Urinary bladder (tissue), 3 donors: ENCODE measurements at regions not wholly inside any gene's neighbourhood (a gene's known extent, or its start where the extent isn't known, plus 50 kb on each side); places are given as distances from the start of the nearest gene placed in this dataset.

Experiments used
- DNase-seq: peaks from one replicate; pipeline ENCODE4 v3.0.0-alpha.2; 2015; ENCODE audit errors: extremely low spot score
- H3K27ac ChIP-seq: one replicate; pipeline ENCODE4 v1.5.1; 2013; ENCODE audit warnings: low read depth, mild to moderate bottlenecking, moderate library complexity
- H3K36me3 ChIP-seq: one replicate; pipeline ENCODE4 v1.6.1; 2013; ENCODE audit warnings: mild to moderate bottlenecking, moderate library complexity; ENCODE audit not compliant: insufficient read depth
- H3K4me1 ChIP-seq: one replicate; pipeline ENCODE4 v1.6.1; 2013; ENCODE audit warnings: mild to moderate bottlenecking, moderate library complexity; ENCODE audit not compliant: insufficient read depth
- H3K4me3 ChIP-seq: one replicate; pipeline ENCODE4 v1.5.1; 2013; ENCODE audit warnings: low read depth, low read length
- WGBS: extraction: QIAGEN DNeasy Blood & Tissue Kit; methylation state at CpG from one replicate; pipeline ENCODE4 v1.1.7; 2013; 5-methylcytosine and 5-hydroxymethylcytosine counted together
- donor health status: healthy with polysubstance abuse.
- donor health status: healthy.

DNA sequence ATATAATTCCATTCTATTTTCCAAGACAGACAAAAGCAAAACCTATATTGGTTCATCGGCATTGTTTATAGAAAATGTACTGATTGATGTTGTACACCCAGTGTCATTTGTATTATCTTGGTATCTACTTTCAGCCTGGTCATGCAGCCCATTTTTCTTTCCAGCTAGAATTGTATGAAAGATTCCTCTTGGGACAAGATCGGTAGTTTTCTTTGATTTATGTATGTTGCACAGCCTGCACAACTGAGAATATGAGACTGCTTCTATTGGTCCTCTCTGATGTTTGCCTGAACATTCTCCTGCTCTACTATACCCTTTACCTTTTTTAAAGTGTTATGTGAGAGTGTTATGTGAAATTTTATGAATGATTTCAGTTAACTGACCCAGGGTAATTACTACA is 487.7 kb upstream of the PRR20A start:
- H3K36me3 ChIP-seq: no peaks in the 10 kb centered on the region
- DNase-seq: no peak
- no peak overlapping the region for H3K4me3 ChIP-seq
- no peak overlapping the region for H3K27ac ChIP-seq
- no peaks in the 10 kb centered on the region for H3K4me1 ChIP-seq
- WGBS: 85% methylated on average over 2 of the region's 2 CpGs

DNA sequence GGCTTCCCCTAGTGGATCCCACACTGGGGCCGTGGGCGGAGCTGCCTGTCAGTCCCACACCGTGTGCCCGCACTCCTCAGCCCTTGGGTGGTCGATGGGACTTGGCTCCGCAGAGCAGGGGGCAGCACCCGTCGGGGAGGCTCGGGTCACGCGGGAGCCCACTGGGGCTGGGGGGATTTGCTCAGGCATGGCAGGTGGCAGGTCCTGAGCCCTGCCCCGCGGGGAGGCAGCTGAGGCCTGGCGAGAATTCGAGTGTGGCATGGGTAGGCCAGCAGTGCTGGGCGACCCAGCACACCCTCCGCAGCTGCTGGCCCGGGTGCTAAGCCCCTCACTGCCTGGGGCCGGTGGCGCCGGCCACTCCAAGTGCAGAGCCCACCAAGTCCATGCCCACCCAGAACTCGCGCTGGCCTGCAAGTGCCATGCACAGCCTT is 481.7 kb upstream of the PRR20A start:
- Histone ChIP-seq H3K4me1 (no peaks in the 10 kb centered on the region), H3K36me3 (no peaks in the 10 kb centered on the region), H3K4me3 (no peak overlapping the region), H3K27ac (no peak overlapping the region)
- 96% methylated on average over 23 of the region's 23 CpGs for WGBS
- DNase-seq: no peak

DNA sequence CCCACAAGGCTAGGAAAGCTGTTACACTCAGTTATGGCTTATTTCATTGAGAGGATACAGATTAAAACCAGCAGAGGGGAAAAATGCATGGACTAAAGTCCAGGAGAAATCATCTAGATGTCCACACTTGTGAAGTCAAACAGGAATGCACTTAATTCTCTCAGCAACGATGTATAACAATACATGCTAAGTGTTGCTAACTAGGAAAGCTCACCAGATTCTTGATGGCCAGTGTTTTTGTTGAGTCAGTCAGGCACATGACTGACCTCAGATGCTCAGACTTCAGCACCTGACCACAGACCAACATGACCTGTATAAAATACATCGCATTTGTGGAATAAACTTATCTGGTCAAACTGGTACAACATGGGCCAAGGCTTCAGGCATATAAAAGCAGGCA is 470.2 kb upstream of the PRR20A start:
- 79% methylated on average over 2 of the region's 2 CpGs for WGBS
- DNase-seq: no peak
- no peak overlapping the region for H3K4me3 ChIP-seq
- H3K27ac ChIP-seq: no peak overlapping the region
- H3K36me3 ChIP-seq: no peaks in the 10 kb centered on the region
- no peaks in the 10 kb centered on the region for H3K4me1 ChIP-seq

DNA sequence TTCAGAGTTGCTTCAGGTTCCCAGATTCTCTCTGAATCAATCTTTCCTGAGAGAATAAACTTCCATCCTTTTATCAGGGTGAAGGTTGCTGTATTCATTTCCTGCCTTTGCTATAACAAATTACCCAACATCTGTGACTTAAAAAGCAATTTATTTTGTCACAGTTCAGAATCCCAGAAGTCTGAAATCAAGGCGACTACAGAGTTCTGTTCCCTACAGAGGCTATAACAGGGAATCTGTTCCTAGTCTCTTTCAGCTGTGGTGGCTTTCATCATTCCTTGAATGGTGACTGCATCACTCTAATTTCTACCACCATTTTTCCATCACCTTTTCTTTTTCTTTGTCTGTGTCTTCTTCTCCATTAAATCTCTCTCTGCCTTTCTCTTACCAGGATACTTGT is 459.3 kb upstream of the PRR20A start:
- H3K4me3 ChIP-seq: no peak overlapping the region
- no peaks in the 10 kb centered on the region for H3K4me1 ChIP-seq
- H3K27ac ChIP-seq: no peak overlapping the region
- 83% methylated on average over 1 of the region's 1 CpG for WGBS
- DNase-seq: no peak
- H3K36me3 ChIP-seq: no peaks in the 10 kb centered on the region

DNA sequence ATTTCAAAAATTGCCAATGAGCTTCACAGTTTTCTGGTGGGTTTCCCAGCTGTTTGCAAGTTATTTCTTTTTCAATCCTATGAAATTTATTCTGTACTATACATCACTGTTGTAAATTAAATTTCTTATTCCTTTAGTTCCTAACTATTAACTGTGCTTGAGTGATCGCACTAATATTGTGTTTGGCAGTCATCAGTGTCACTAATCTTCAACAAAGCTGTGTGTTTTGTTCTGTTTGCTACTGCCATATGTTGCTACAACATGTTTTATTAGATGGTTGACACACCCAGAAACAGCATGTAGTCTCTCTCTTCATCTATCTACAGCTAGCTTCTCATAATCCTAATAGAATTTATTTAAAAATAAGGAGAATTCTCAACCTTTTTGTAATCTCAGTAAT is 453.6 kb upstream of the PRR20A start:
- no peak overlapping the region for H3K27ac ChIP-seq
- no peaks in the 10 kb centered on the region for H3K36me3 ChIP-seq
- H3K4me1 ChIP-seq: no peaks in the 10 kb centered on the region
- no peak for DNase-seq
- WGBS: 57% methylated on average over 1 of the region's 1 CpG
- no peak overlapping the region for H3K4me3 ChIP-seq

DNA sequence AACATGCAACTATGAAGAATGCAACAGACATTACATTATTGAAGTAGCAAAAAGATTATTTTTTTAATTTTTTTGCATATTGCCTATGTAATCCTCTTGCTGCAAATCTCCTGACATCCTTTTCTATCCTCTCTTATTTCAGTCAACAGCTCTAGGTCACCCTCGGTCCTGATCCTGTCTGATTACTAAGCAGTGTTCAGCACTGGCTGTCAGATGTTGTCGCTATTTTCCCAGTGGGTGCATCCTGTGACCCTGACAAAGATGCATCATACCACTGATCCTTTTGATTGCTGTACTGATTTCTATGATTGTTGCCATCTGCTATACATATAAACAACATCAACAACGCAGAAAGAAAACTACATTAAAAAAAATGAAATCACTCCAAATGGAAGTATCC is 443.7 kb upstream of the PRR20A start:
- DNase-seq: no peak
- no peaks in the 10 kb centered on the region for H3K36me3 ChIP-seq
- H3K4me3 ChIP-seq: no peak overlapping the region
- WGBS: 54% methylated on average over 3 of the region's 3 CpGs
- no peak overlapping the region for H3K27ac ChIP-seq
- H3K4me1 ChIP-seq: no peaks in the 10 kb centered on the region

DNA sequence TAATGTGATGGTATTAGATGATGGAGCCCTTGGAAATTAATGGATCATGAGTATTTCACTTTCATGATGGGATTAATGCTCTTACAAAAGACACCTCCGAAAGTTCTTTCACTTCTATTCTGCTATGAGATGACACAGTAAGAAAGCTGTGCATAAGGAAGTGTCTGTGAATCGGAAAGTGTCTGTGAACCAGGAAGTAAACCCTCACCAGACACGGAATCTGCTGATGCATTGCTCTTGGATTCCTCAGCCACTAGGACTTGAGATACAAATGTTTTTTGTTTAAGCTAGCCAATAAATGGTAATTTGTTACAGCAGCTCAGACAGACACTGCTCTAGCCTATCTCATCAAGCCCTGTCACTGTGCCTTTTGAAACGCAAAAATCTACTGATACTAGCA is 440.4 kb upstream of the PRR20A start:
- Histone ChIP-seq H3K27ac (no peak overlapping the region), H3K4me3 (no peak overlapping the region), H3K36me3 (no peaks in the 10 kb centered on the region), H3K4me1 (no peaks in the 10 kb centered on the region)
- WGBS: 82% methylated on average over 4 of the region's 4 CpGs
- no peak for DNase-seq

DNA sequence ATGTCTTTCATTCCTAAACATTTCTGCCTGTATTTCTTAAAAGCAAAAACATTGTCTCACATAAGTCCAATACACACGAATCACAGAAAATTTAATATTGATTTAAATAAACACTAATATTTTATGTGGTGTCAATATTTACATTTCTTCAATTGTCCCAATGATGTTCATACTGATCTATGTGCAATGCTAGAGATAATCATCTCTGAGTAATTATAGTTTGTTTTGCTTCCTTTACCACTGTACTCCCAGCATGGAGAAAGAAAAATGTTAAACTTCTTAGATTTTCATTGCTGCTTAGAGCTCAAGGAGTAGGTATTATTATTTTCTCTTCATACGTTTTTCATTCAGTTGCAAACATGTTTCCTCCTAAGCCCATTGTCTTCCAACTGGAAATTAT is 434.2 kb upstream of the PRR20A start:
- 42% methylated on average over 2 of the region's 2 CpGs for WGBS
- H3K4me1 ChIP-seq: no peaks in the 10 kb centered on the region
- DNase-seq: no peak
- no peak overlapping the region for H3K4me3 ChIP-seq
- no peaks in the 10 kb centered on the region for H3K36me3 ChIP-seq
- H3K27ac ChIP-seq: no peak overlapping the region

DNA sequence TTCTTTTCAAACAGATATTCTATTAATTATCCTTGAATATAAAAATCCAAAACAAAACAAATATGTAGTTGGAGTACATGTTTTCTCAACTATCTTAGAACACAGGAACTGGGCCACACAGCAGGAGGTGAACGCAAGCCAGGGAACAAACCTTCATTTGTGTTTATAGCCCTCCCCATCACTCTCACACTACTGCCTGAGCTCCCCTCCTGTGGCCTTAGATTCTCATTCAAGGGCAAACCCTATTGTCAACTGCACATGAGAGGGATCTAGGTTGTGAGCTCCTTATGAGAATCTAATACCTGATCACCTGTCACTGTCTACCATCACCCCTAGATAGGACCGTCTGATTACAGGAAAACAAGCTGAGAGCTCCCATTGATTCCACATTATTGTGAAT is 427.1 kb upstream of the PRR20A start:
- Histone ChIP-seq H3K36me3 (no peaks in the 10 kb centered on the region), H3K4me3 (no peak overlapping the region), H3K4me1 (no peaks in the 10 kb centered on the region), H3K27ac (no peak overlapping the region)
- WGBS: 92% methylated on average over 2 of the region's 2 CpGs
- DNase-seq: no peak

DNA sequence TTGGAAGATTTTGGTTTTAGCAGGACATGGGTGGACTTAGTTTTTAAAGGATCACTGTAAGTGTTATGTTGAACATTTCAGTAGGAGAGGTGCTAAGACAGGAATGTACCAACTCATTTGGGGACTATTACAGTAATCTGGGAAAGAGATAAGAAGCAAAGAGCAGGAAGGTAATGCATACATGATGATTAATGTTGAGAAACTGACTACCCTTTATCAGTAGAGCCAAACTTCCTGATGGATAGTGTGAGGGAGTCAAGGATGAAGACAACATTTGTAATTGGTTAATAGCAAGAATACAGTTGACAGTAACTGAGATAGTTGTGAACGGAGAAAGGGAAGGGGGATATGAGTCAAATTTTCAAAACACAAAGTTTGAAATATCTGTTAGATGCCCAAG is 421.9 kb upstream of the PRR20A start:
- DNase-seq: no peak
- Histone ChIP-seq H3K36me3 (no peaks in the 10 kb centered on the region), H3K4me3 (no peak overlapping the region), H3K4me1 (no peaks in the 10 kb centered on the region), H3K27ac (no peak overlapping the region)
- 53% methylated on average over 1 of the region's 1 CpG for WGBS

DNA sequence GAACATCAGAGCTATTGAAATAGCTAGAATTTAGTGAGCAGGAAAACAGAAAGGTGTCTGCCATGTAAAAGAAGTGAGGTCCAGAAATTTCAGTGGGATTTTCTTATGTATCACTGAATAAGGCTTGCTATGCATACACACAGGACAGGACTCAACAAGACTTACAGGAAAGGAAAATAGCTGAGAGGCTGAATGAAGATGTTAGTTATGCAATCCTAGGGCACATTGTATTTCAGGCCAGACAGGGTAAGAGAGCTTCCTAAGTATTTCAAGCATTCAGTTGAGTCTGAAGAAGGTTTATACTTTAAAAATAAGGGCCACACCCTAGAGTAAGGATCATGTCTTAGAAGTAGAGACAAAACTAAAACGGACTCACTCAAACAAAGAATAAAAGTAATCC is 419.9 kb upstream of the PRR20A start:
- no peak for DNase-seq
- Histone ChIP-seq H3K36me3 (no peaks in the 10 kb centered on the region), H3K4me1 (no peaks in the 10 kb centered on the region), H3K4me3 (no peak overlapping the region), H3K27ac (no peak overlapping the region)
- WGBS: 81% methylated on average over 1 of the region's 1 CpG

DNA sequence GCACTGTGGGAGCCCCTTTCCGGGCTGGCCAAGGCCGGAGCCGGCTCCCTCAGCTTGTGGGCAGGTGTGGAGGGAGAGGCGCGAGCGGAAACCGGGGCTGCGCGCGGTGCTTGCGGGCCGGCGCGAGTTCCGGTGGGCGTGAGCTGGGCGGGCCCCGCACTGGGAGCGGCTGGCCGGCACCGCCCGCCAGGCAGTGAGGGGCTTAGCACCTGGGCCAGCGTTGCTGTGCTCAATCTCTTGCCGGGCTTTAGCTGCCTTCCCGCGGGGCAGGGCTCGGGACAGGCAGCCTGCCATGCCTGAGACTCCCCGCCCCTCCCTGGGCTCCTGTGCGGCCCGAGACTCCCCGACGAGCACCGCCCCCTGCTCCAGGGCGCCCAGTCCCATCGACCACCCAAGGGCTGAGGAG is 405.2 kb upstream of the PRR20A start:
- Histone ChIP-seq H3K27ac (no peak overlapping the region), H3K4me1 (no peaks in the 10 kb centered on the region), H3K36me3 (no peaks in the 10 kb centered on the region), H3K4me3 (no peak overlapping the region)
- no peak for DNase-seq
- 95% methylated on average over 35 of the region's 35 CpGs for WGBS

DNA sequence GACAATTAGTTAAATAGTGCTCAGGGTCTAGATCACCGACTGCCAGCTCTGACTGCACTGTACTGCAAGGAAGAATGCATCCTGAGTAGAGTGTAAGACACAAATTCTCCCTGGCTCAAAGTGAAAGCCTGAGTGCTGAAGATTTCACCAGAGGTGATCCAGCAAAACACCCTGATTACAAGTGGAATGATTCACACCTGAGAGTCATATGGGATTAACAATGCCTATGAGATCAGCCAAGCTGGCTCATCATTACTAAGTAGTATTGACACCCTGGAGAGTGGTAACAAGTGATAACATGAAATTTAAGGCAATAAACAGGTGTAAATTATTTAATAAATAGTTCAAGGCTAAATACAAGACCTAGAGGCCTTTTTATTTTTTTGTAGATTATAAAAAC is 403.8 kb upstream of the PRR20A start:
- Histone ChIP-seq H3K4me1 (no peaks in the 10 kb centered on the region), H3K36me3 (no peaks in the 10 kb centered on the region)
- 67% methylated on average over 1 of the region's 1 CpG for WGBS

DNA sequence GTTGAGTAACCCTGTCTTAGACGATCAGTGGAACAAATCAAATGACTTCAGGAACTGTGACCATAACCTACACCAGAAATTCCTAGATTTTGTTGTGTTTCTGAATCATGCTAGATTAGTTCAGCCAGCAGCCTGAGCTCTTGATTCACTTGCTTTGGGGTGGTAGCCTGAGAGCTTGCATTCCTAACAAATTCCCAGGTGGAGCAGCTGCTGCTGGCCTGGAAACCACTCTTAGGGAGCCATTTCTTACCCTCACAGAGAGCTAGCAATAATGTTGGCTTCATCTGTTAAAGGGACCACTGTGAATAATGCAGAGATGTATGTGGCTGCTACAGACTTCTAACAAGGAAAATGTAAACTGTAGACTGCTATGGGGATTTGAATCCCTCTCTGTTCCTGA is 388.1 kb upstream of the PRR20A start:
- Histone ChIP-seq H3K4me1 (no peaks in the 10 kb centered on the region), H3K4me3 (no peak overlapping the region), H3K27ac (no peak overlapping the region), H3K36me3 (no peaks in the 10 kb centered on the region)
- WGBS: 70% methylated on average over 1 of the region's 1 CpG
- DNase-seq: no peak

More for the DNA sequence above, 403.8 kb upstream of the PRR20A start:
- Histone ChIP-seq H3K4me3 (no peak overlapping the region), H3K27ac (no peak overlapping the region)
- DNase-seq: no peak

DNA sequence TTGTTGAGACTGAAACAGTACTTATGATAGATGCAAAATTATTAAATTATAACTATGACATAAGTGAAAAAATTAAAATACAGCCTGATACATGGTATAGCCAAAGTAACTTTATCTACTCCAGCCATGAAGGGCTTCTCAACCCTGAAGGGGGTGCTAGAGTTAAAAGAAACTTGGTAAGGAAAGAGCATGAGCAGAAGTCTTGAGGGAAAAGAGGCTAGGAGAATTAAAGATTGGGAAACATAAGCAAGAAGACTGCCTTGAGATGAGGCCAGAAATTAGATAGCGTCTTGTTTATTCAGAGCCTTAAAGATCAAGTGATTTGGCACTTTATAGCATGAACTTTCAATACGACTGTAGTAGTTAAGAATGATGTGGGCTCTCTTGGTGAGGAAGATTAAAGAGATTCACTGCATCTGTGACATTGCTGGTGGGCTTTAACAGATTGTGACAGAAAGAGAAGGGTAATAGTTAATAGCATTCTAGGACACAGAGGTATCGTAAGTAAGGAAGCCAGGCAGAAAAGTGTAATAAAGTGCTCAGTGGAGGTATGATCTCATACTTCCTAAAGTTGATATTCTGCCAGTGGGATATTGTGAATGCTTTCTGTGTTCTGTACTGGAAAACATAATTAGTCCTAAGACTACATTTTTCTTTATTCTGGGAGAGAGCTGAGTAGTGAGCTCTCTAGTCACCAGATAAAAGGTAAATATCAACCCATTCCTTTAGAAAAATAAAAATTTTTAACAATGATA is 385.4 kb upstream of the PRR20A start:
- DNase-seq: no peak
- Histone ChIP-seq H3K4me1 (no peaks in the 10 kb centered on the region), H3K27ac (no peak overlapping the region), H3K4me3 (no peak overlapping the region), H3K36me3 (no peaks in the 10 kb centered on the region)
- 22% methylated on average over 3 of the region's 3 CpGs for WGBS
